ENCODE measurements at regions not wholly inside any gene's neighbourhood (a gene's known extent, or its start where the extent isn't known, plus 50 kb on each side); places are given as distances from the start of the nearest gene placed in this dataset.

- TF ChIP-seq, protein P1, sequence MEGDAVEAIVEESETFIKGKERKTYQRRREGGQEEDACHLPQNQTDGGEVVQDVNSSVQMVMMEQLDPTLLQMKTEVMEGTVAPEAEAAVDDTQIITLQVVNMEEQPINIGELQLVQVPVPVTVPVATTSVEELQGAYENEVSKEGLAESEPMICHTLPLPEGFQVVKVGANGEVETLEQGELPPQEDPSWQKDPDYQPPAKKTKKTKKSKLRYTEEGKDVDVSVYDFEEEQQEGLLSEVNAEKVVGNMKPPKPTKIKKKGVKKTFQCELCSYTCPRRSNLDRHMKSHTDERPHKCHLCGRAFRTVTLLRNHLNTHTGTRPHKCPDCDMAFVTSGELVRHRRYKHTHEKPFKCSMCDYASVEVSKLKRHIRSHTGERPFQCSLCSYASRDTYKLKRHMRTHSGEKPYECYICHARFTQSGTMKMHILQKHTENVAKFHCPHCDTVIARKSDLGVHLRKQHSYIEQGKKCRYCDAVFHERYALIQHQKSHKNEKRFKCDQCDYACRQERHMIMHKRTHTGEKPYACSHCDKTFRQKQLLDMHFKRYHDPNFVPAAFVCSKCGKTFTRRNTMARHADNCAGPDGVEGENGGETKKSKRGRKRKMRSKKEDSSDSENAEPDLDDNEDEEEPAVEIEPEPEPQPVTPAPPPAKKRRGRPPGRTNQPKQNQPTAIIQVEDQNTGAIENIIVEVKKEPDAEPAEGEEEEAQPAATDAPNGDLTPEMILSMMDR (IDR thresholded peaks at IDR 0.05; ENCODE audit: low read length): no peak
- no peak for TF ChIP-seq EZH2 (IDR thresholded peaks at IDR 0.05; ENCODE audit: borderline replicate concordance, low read length)
Observed at GRCh38 chr15:37203050-37203449, 102.7 kb upstream of the MEIS2 start.
